A673 (cell line): ENCODE measurements at regions not wholly inside any gene's neighbourhood (a gene's known extent, or its start where the extent isn't known, plus 50 kb on each side); places are given as distances from the start of the nearest gene placed in this dataset.

Source experiments
- EZH2 ChIP-seq: fragments of 200-600 bp; sonication (generic); IDR thresholded peaks from 2 replicates; pipeline ENCODE4 v1.6.1; 2017; ENCODE audit warnings: borderline replicate concordance, low read depth, mild to moderate bottlenecking, mixed read lengths, antibody characterized with exemption, low read length; ENCODE audit not compliant: poor library complexity, severe bottlenecking
- TF ChIP-seq, protein P1 (sequence below): fragments of 300-800, 200-600 bp; sonication (generic); conservative IDR thresholded peaks from 2 replicates; pipeline ENCODE4 v1.5.1; 2017; ENCODE audit warnings: low read depth, mild to moderate bottlenecking, antibody characterized with exemption, low read length, moderate library complexity, mixed read lengths

DNA sequence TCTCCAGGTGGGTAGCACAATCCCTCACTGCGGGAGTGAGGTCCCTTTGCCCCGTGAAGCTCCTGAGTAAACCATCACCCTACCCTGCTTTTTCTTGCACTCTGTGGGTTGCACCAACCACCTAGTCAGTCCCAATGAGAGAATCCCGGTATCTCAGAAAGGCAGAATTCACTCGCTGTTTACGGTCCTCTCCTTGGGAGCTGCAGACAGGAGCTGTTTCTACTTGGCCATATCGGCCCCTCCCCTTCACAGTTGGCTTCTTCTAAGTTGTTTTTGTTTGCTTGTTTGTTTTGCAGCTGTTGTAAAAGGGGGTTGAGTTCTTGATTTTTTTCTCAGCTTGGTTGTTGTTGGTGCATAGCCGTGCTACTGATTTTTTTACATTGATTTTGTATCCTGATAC lies 237.0 kb upstream of the RASA1 start:
- TF ChIP-seq, protein P1, sequence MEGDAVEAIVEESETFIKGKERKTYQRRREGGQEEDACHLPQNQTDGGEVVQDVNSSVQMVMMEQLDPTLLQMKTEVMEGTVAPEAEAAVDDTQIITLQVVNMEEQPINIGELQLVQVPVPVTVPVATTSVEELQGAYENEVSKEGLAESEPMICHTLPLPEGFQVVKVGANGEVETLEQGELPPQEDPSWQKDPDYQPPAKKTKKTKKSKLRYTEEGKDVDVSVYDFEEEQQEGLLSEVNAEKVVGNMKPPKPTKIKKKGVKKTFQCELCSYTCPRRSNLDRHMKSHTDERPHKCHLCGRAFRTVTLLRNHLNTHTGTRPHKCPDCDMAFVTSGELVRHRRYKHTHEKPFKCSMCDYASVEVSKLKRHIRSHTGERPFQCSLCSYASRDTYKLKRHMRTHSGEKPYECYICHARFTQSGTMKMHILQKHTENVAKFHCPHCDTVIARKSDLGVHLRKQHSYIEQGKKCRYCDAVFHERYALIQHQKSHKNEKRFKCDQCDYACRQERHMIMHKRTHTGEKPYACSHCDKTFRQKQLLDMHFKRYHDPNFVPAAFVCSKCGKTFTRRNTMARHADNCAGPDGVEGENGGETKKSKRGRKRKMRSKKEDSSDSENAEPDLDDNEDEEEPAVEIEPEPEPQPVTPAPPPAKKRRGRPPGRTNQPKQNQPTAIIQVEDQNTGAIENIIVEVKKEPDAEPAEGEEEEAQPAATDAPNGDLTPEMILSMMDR: no peak
- no peak for TF ChIP-seq EZH2
